ENCODE measurements at regions not wholly inside any gene's neighbourhood (a gene's known extent, or its start where the extent isn't known, plus 50 kb on each side); places are given as distances from the start of the nearest gene placed in this dataset.

GRCh38 chr2:138428710-138429440 lies 72.7 kb upstream of the SPOPL start:
- FAIRE-seq: no peak
- no peak for TF ChIP-seq CTCF (IDR thresholded peaks at IDR 0.05; ENCODE audit: insufficient read depth, missing control alignments)
- no peak for DNase-seq (ENCODE audit: insufficient read length, low spot score)

- DNase-seq (ENCODE audit: insufficient read length, low spot score) (no peak), FAIRE-seq (no peak)
- TF ChIP-seq CTCF (IDR thresholded peaks at IDR 0.05; ENCODE audit: insufficient read depth, missing control alignments): no peak
Observed at GRCh38 chr2:138430181-138430580, 71.4 kb upstream of the SPOPL start.

- no peak for TF ChIP-seq CTCF (IDR thresholded peaks at IDR 0.05; ENCODE audit: insufficient read depth, missing control alignments)
- no peak for FAIRE-seq
Observed at GRCh38 chr2:138432971-138433370, 68.6 kb upstream of the SPOPL start.

GRCh38 chr2:138433995-138434951 lies 67.3 kb upstream of the SPOPL start:
- FAIRE-seq: no peak
- TF ChIP-seq CTCF (IDR thresholded peaks at IDR 0.05; ENCODE audit: insufficient read depth, missing control alignments): no peak
- DNase-seq (ENCODE audit: insufficient read length, low spot score): no peak

More at GRCh38 chr2:138432971-138433370, 68.6 kb upstream of the SPOPL start:
- DNase-seq (ENCODE audit: insufficient read length, low spot score): no peak

GRCh38 chr2:138435701-138436100 lies 65.9 kb upstream of the SPOPL start:
- FAIRE-seq: no peak
- no peak for DNase-seq (ENCODE audit: insufficient read length, low spot score)
- TF ChIP-seq CTCF (IDR thresholded peaks at IDR 0.05; ENCODE audit: insufficient read depth, missing control alignments): no peak

GRCh38 chr2:138439733-138440132 lies 61.8 kb upstream of the SPOPL start:
- no peak for TF ChIP-seq CTCF (IDR thresholded peaks at IDR 0.05; ENCODE audit: insufficient read depth, missing control alignments)
- FAIRE-seq: no peak
- DNase-seq (ENCODE audit: insufficient read length, low spot score): no peak

Data from D721Med (cell line).